HEK293T (cell line): ENCODE measurements at regions not wholly inside any gene's neighbourhood (a gene's known extent, or its start where the extent isn't known, plus 50 kb on each side); places are given as distances from the start of the nearest gene placed in this dataset.

ENCODE experiments used
- BHLHE40 ChIP-seq: fragments of 450-650 bp; IDR thresholded peaks from 2 replicates; pipeline ENCODE4 v1.6.1; 2016; ENCODE audit warnings: mild to moderate bottlenecking, moderate library complexity, borderline replicate concordance
- CTBP1 ChIP-seq: fragments of 450-650 bp; IDR thresholded peaks from 2 replicates; pipeline ENCODE4 v1.6.1; 2016; ENCODE audit warnings: borderline replicate concordance
- ELF4 ChIP-seq: fragments of 450-650 bp; IDR thresholded peaks from 2 replicates; pipeline ENCODE4 v1.6.1; 2017; ENCODE audit warnings: antibody characterized with exemption
- FOXA1 ChIP-seq: fragments of 450-650 bp; IDR thresholded peaks from 2 replicates; pipeline ENCODE4 v1.6.1; 2016; ENCODE audit warnings: mild to moderate bottlenecking
- FOXK2 ChIP-seq: fragments of 450-650 bp; IDR thresholded peaks from 2 replicates; pipeline ENCODE4 v1.6.1; 2016; ENCODE audit warnings: mild to moderate bottlenecking
- FOXM1 ChIP-seq: fragments of 450-650 bp; IDR thresholded peaks from 2 replicates; pipeline ENCODE4 v1.6.1; 2017; ENCODE audit warnings: mild to moderate bottlenecking, borderline replicate concordance
- HDGF ChIP-seq: fragments of 450-650 bp; IDR thresholded peaks from 2 replicates; pipeline ENCODE4 v1.6.1; 2017; ENCODE audit warnings: antibody characterized with exemption, borderline replicate concordance
- LEF1 ChIP-seq: fragments of 450-650 bp; IDR thresholded peaks from 2 replicates; pipeline ENCODE4 v1.6.1; 2017; ENCODE audit warnings: mild to moderate bottlenecking, borderline replicate concordance
- NFRKB ChIP-seq: fragments of 450-650 bp; IDR thresholded peaks from 2 replicates; pipeline ENCODE4 v1.6.1; 2016; ENCODE audit warnings: mild to moderate bottlenecking, moderate library complexity
- PKNOX1 ChIP-seq: fragments of 450-650 bp; IDR thresholded peaks from 2 replicates; pipeline ENCODE4 v1.6.1; 2016
- SP1 ChIP-seq: fragments of 450-650 bp; IDR thresholded peaks from 2 replicates; pipeline ENCODE4 v1.6.1; 2017
- SUZ12 ChIP-seq: fragments of 450-650 bp; IDR thresholded peaks from 2 replicates; pipeline ENCODE4 v1.6.1; 2016; ENCODE audit warnings: mild to moderate bottlenecking
- TARDBP ChIP-seq: fragments of 450-650 bp; IDR thresholded peaks from 2 replicates; pipeline ENCODE4 v1.6.1; 2016

- TF ChIP-seq NFRKB (no peak), PKNOX1 (no peak), BHLHE40 (no peak), FOXK2 (no peak), HDGF (no peak), LEF1 (no peak), ELF4 (no peak), TARDBP (no peak), FOXA1 (no peak), FOXM1 (no peak), SP1 (no peak), SUZ12 (no peak), CTBP1 (no peak)
Measured at GRCh38 chr2:222783592-222783991, 77.2 kb upstream of the ACSL3 start.
